Thoracic aorta (tissue), 2 donors: ENCODE measurements at regions not wholly inside any gene's neighbourhood (a gene's known extent, or its start where the extent isn't known, plus 50 kb on each side); places are given as distances from the start of the nearest gene placed in this dataset.
"Not testable (repeated sequence)": the region's sequence is repeated elsewhere in the genome, so short reads cannot be mapped to it uniquely, and the experiment has no call there.

Experiments
- ATAC-seq: fragments of 150-250 bp; one replicate; pipeline ENCODE4 v1.8.0; 2017; ENCODE audit warnings: low read depth; ENCODE audit not compliant: insufficient number of reproducible peaks, low FRiP score
- DNase-seq: peaks from one replicate; pipeline ENCODE4 v3.0.0-alpha.2; 2020; ENCODE audit warnings: low spot score
- H3K27ac ChIP-seq, 2 donors: fragments of 200-600 bp; sonication (generic); 1 replicate in 1 of 2; 2 replicates in 1 of 2; pipeline ENCODE4 v1.5.1; 2016; ENCODE audit warnings: mild to moderate bottlenecking in 2 of 2, moderate library complexity in 2 of 2
- H3K27me3 ChIP-seq: fragments of 200-600 bp; sonication (generic); replicated peaks from 2 replicates; pipeline ENCODE4 v1.6.0; 2016; ENCODE audit warnings: mild to moderate bottlenecking; ENCODE audit not compliant: insufficient read depth
- H3K36me3 ChIP-seq: fragments of 200-600 bp; sonication (generic); one replicate; pipeline ENCODE4 v1.5.1; 2016
- H3K4me1 ChIP-seq, 2 donors: fragments of 200-600 bp; sonication (generic); 1 replicate in 1 of 2; 2 replicates in 1 of 2; pipeline versions ENCODE4 v1.5.1 to v1.6.0; 2016; ENCODE audit warnings: low read depth in 2 of 2, mild to moderate bottlenecking in 1 of 2; ENCODE audit not compliant: control insufficient read depth in 1 of 2
- H3K4me3 ChIP-seq: fragments of 200-600 bp; sonication (generic); 2 replicates; pipeline ENCODE4 v1.5.1; 2016; ENCODE audit warnings: mild to moderate bottlenecking
- H3K9me3 ChIP-seq: fragments of 200-600 bp; sonication (generic); 2 replicates; pipeline ENCODE4 v1.5.1; 2016
- CTCF ChIP-seq: fragments of 200-600 bp; sonication (generic); IDR thresholded peaks from one replicate; pipeline ENCODE4 v1.5.1; 2019; ENCODE audit warnings: antibody characterized with exemption

GRCh38 chr6:134619077-134619476, 301.2 kb upstream of the SGK1 start:
- Histone ChIP-seq H3K36me3 (no peaks in the 10 kb centered on the region), H3K4me3 (no peak overlapping the region), H3K9me3 (no peaks in the 10 kb centered on the region), H3K27ac (no peak overlapping the region), H3K4me1 (no peaks in the 10 kb centered on the region), H3K27me3 (no peaks in the 10 kb centered on the region)
- TF ChIP-seq CTCF = no peak
- ATAC-seq = no peak
- DNase-seq = no peak

- Histone ChIP-seq H3K27me3 (no peaks in the 10 kb centered on the region), H3K9me3 (no peaks in the 10 kb centered on the region), H3K36me3 (no peaks in the 10 kb centered on the region), H3K27ac (no peak overlapping the region), H3K4me3 (no peak overlapping the region), H3K4me1 (no peaks in the 10 kb centered on the region)
- ATAC-seq = no peak
- DNase-seq = no peak
- TF ChIP-seq CTCF = no peak
Measured at GRCh38 chr6:134614606-134615485, 296.9 kb upstream of the SGK1 start.

GRCh38 chr6:134612128-134612527, 294.2 kb upstream of the SGK1 start:
- not testable (repeated sequence) for H3K27ac ChIP-seq, DNase-seq, H3K4me1 ChIP-seq, H3K9me3 ChIP-seq, H3K36me3 ChIP-seq, H3K27me3 ChIP-seq, ATAC-seq, H3K4me3 ChIP-seq

GRCh38 chr6:134610411-134610810, 292.5 kb upstream of the SGK1 start:
- Histone ChIP-seq H3K4me3 (no peak overlapping the region), H3K27ac (no peak overlapping the region), H3K4me1 (no peaks in the 10 kb centered on the region), H3K9me3 (no peaks in the 10 kb centered on the region), H3K27me3 (no peaks in the 10 kb centered on the region), H3K36me3 (no peaks in the 10 kb centered on the region)
- no peak for ATAC-seq
- DNase-seq = no peak
- no peak for TF ChIP-seq CTCF

GRCh38 chr6:134609716-134610261, 291.9 kb upstream of the SGK1 start:
- DNase-seq (no peak), ATAC-seq (no peak)
- no peaks in the 10 kb centered on the region for H3K27me3 ChIP-seq

More at GRCh38 chr6:134609716-134610261, 291.9 kb upstream of the SGK1 start:
- Histone ChIP-seq H3K27ac (no peak overlapping the region), H3K4me3 (no peak overlapping the region), H3K9me3 (no peaks in the 10 kb centered on the region), H3K36me3 (no peaks in the 10 kb centered on the region), H3K4me1 (no peaks in the 10 kb centered on the region)
- TF ChIP-seq CTCF = no peak
